ENCODE measurements at regions not wholly inside any gene's neighbourhood (a gene's known extent, or its start where the extent isn't known, plus 50 kb on each side); places are given as distances from the start of the nearest gene placed in this dataset.

DNA sequence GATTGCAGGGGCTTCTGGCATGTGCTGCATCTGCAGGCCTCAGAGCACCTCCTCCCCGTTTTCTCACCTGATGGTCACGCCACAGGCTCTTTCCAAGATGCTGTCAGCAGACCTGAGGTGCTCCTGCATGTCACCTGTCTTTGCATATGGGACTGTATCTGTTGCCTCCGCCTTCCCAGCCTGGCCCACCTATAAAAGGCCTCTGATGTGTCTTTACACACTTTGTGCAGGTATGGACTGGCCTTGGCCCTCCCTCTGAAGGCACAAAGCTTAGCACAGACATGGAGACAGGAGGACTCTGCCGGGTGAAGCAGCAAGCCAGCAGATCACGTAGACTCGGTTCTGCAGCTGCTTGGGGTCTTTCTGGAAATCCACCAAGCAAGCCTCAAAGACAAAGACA, 220.9 kb upstream of the PPP2R2D start:
- no peak for DNase-seq

DNA sequence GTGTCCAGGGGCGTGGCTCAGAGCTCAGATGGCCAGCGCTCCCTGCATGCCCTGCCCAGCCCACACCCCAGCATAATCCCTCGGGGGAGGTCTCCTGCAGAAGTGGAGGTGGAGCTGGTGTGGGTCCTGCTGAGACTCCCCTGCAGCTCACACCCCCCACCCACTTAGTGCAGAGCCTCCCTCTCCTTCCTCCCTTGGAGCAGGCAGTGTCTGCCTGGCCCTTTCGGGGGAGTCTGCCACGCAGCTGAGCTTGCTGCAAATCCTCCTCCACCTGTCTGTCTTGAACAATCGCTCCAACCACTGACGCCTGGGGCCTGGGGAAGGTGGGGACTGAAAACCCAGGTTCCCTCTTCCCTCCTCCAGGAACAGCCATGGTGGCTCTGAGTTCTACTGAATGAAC, 219.7 kb upstream of the PPP2R2D start:
- DNase-seq, result no peak

DNA sequence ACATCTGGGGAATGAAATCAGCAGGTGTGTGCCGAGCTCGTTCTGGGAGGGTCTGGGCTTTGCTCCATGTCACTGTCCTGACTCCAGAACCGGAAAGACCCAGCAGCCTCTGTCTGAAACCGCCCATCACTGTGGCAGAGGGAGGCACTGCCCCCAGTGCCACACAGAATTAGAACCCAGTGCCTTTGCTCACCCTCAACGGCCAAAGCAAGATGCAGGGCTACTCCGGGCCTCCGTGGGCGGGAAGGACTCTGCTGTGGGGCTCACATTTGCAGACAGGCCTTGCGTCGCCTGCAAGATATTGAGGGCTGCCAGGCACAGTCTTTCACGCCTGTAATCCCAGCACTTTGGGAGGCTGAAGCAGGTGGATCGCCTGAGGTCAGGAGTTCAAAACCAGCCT, 219.2 kb upstream of the PPP2R2D start:
- no peak for DNase-seq

DNA sequence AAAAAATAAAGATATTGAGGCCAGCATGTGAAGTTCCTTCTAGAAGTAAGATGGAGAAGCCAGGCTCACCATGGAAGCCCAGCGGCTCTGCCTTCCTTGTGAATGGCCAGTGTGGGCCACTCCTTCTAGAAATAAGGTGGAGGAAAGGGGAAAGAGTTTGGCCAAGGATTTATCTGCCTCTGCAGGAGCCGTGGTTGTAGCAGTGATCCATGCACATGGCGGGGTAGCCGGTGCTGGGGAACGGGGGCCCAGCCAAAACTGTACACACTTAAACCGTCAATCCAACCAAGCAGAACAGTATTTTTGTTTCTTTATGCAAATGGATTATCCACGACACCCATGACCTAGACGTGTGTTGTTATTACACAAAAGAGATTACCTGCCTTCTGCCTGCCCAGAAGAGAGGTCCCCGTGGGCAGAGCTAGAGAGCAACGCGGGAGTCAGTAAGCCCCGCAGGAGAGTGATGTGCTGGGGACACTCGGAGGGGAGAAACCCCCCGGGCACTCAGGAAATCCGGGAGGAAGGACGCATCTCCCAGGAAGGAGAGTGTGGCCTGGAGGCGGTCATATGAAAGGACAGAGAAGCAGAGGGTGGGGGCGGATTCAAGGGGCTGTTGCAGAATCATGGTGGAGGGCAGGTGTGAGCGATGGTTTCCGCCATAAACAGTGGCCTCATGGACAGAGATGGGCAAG, 218.4 kb upstream of the PPP2R2D start:
- DNase-seq, result no peak

DNA sequence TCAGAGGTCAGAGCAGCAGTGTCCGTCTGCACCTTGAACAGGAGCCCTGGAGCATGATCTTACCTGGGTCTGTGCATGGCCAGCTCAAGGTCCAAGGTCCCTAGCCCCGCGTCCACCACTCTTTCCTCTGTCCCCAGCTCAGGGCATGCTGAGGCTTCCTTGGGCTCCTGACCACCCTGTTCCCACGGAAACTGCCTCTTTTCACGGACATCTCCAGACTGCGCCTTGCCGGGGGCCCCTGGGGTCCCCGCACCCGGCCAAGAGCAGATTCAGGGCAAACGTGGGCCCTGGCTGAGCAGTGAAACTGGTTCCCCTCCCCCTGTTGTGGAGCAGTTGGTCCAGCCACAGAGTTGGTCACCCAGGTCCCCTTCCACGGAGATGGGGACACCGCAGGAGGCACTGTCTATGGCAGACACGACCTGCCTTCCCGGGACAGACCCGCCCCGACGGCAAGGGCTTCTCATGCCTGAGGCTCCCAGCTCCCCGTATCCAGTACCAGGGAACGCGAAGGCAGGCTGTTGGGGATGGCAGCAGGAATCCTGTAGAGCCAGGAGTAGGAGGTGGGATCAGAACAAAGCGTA, 217.4 kb upstream of the PPP2R2D start:
- no peak for DNase-seq

DNA sequence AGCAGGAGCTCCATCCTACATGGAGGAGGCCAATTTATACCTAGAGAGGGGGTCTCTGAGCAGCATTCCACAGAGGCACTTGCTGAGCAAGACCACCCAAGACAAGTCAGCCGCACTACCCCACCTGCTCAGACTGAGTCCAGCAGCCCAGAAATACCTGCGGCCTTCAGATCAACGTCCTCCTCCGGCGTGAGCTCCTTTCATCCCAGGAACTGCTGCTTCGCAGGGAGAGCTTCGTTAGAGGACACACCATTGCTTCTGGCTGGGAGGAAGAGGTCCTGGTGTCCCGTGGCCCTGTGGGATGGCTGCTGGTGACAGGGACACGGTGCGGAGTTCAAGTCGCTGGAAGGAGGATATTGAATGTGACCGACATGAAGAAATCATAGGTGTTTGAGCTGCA, 216.9 kb upstream of the PPP2R2D start:
- DNase-seq, result no peak

DNA sequence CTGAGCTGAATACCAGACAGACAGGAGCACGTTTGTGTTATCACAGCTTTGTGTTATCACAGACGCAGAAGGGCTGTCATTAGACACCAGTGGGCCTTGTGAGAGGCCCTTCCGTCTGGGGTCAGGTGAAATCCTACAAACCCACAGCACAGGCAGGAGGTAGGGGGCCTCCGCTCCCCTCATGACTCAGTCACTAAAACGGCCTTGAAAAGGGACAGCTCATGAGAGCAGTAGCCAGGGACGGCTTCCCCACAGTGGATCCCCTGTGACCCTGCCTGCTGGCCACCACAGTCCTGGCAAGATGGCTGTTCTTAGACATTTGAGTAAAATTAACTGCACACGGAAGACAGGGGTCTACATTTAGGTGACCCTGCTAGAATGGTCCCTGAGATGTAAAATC, 215.8 kb upstream of the PPP2R2D start:
- DNase-seq, result no peak

DNA sequence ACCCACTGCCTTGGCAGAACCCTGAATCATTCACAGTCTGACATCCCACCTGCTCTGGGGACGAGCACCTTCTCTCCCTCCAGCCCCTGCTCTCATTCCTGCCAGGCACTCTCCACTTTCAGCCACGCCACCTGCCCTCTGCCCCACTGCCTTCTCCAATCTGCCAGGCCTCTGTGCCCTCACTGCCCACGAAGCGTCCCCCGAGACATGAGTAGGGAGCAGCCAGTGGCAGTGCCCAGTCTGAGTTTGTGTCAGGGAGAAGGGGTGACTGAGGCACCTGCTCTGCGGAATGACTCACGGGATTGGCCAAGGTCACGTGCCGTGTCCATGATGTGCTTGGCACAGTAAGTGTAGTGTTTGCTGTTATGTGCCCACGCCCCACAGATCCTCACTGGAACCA, 215.2 kb upstream of the PPP2R2D start:
- no peak for DNase-seq

DNA sequence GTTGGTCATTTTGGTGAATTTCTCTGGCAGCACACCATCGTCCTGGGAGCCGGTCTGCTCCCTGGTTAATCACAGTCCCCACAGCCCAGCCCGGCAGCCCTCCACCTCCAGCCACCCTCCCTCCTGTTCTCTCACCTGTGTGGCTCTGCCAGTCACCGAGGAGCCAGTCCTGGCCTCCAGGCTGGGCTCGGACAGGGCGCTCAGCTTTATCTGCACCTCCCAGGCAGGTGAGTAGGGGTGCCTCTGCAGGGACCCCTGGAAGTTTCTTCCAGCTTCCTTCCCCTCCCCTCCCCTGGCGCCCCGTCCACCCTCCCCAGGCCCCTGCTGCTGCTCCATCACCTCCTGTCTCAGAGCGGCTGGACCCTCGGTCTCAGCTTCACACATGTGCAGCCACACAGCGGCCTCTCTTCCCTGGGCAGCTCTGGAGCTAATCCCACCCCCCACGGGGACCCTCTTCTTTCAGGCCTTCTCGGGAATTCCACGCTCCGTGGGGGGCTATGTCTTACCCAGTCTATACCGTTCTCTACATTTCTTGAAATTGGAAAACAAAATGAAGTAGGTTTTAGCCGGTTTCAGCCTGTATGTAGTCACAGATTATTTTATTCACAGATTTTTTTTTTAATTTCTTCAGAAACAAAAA, 213.9 kb upstream of the PPP2R2D start:
- no peak for DNase-seq

DNA sequence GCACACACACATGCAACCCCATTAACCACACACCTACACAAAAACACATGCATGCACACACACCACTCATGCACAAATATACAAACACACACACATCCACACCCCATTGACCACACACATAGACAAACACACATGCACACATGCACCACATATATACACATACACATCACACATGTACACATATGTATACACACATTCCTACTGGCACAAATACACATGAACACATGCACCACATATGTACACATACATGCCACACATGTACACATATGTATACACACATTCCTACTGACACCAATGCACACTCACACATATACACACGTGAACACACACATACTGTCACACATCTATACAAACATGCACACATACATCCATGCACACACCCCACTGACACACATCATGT, 212.5 kb upstream of the PPP2R2D start:
- no peak for DNase-seq

DNA sequence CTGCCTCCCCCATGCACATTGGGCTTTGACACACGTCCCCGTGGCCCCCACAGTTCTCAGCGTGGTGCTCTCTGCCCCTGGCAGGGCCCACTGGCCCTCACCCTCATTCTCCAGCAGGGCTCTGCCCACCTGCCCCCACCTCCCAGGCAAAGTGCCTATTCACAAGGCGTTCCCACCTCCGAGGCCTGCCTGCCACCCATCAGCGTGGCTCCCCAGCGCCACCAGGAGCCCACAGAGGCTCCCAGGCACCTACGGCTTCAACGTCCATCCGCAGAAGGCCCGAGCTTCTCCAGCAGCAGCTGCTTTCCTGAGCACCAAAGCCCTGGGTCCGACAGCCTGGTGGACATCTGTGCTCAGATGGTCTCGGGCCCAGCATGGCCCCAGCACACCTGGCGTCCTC, 211.8 kb upstream of the PPP2R2D start:
- DNase-seq, result no peak

DNA sequence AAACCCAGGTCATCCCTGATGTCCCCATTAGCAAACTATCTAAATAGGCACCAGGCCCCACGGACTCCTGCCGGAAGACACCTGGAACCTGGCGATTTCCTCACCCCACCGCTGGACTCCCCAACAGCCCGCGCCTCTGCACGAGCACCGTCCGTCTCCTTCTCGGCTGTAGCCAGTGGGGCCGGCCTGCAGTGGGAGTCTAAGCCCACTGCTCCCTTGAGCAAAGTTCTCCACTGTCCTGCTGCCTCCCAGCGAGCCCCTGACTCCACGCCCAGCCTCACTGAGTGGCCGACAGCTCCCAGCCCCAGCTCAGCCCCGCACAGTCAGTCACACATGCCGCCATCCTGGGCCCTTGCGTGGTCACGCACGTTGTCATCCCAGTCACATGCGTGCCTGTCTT, 211.3 kb upstream of the PPP2R2D start:
- no peak for DNase-seq

DNA sequence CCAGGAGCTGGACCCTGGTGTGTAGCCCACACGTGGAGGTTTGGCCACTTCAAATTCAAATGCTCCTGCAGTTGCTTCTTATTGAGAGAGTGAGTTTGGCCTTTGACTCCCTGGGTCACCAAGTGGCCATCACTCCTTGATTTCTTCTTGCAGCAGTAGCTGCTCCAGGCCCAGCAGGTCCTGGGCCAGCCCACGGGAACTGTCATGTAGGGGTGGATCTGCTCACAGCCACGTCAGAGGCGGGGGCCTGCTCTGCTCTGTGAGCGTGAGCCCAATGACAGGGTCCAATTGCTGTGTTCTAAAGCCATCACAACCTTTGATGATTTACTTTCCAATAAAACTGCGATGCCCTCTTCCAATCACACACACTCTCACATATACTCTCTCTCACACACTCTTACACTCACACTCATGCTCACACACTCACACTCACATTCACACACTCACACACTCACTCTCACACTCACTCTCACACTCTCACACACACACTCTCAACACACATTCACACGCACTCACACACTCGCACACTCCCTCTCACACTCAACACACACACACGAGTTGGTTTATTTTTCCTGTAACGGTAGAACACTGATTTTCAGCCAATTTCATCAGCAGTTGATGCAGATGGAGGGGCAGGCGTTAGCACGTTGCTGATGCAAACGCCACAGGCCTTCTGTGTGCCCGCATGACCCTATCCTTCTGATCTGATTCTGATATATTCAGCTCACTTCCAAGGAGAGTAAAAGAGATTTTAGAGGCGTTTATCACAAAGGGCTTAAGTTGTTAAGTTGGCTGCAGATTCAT, 210.7 kb upstream of the PPP2R2D start:
- DNase-seq, result no peak

DNA sequence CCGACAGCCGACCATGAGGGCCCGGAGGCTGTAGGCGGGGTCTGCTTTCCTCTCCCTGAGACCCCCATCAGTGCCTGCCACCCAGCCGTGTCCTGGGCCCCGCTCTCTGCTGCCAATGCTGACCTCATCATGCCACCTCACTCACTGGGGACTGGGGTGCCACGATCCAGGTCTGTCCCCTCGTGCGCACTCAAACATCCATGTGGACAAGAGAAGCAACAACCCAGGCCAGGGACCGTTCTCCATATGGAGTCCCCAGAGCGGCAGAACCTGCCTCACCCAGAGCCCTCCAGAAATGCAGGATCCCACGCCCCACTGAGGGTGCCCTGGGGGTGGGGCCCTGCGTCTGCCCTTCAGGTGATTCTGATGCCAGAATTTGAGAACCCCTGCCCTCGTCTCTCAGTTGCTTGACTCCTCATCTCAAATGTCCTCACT, 210.0 kb upstream of the PPP2R2D start:
- no peak for DNase-seq

DNA sequence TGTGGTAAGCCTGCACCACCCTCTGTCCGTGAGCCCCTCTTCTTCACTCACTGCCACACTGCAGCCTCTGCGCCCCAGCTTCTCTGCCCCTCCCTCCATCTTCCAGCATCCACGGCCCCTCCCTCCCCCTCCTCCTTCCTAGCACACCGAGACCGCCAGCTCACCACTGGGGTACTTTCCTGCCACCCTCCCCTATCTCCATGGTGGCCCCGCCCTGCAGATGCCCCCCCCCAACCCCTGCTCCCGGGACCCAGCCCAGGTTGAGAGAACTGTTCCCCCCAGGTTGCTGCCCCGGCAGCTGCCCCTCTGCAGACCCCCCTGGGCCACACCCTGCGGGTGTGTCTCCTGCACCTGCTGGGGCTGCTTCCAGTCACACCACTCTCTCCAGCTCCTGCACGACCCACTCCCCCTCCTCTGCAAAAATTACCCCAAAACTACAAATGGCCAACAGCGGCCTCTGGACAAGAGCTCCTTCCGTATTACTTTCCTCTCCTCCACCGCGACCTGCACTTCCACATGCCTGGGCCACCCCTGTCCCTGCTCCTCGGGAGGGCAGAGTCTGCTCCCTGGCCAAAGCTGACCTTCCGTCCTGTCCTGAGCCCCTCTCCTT, 209.2 kb upstream of the PPP2R2D start:
- no peak for DNase-seq

DNA sequence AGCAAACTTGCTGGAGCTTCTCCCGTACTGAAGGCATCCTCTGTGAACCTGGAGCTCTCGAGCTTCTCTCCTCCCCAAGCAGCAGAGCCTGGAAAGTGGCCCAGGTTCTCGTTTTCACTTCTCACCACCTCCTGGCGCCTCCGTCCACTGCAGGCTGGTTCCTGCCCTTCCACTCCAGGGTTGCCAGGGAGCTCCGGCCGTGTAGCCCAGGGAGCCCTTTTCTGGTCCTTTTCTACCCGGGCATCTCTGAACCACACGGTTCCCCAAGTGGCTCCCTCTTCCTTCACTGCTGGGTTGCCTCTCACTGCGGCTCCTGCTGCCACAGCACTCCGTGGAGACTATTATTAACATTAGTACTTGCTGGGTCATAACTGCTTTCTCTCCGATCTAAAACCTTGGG, 208.6 kb upstream of the PPP2R2D start:
- no peak for DNase-seq

DNA sequence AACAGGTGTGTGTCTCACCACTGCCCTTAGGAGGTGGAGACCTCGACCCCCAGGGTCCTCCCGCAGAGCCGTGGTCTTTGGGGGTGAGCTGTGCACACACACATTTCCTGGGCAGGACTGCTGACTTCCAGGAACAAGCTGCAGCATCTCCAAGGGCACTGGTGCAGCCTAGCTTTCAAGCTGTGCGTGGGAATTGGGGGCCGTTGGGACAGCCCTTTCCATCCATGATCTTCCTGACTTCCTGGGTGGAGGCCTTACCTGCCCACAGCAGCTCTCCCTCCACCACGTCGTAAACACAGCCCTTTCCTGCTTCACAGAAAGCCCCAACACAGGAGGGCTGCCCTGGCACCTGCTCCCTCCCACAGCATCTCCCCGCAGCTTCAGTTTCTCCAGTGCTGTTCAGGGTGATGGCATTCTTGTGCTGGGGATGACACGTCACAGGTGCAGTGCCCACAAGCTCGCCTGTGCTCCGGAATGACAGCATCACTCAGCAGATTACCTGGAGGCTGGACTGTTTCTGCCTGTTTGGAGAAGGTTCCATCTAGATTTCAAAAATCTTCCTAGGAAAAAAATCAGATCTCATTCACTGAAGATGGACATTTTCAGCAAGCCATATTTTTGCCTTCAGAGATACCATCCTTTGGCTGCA, 208.0 kb upstream of the PPP2R2D start:
- no peak for DNase-seq

DNA sequence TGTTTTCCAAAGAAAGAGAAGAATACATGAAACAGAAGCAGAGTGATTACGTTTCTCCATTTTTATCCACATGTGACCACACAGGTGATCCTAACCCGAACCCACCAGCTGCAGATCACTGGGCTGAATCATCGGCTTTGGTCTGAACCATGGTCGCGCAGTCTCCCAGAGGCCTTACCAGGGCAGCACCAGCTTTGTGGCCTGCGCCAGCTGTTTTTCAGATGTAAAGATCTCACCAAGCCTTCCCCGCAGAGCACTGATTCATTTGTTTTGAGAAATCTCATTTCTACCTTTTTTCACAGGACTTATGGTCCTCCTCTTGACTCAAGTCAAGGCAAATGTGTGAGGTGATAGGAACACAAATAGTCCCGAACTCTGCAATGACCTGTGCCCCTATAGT, 207.0 kb upstream of the PPP2R2D start:
- no peak for DNase-seq

DNA sequence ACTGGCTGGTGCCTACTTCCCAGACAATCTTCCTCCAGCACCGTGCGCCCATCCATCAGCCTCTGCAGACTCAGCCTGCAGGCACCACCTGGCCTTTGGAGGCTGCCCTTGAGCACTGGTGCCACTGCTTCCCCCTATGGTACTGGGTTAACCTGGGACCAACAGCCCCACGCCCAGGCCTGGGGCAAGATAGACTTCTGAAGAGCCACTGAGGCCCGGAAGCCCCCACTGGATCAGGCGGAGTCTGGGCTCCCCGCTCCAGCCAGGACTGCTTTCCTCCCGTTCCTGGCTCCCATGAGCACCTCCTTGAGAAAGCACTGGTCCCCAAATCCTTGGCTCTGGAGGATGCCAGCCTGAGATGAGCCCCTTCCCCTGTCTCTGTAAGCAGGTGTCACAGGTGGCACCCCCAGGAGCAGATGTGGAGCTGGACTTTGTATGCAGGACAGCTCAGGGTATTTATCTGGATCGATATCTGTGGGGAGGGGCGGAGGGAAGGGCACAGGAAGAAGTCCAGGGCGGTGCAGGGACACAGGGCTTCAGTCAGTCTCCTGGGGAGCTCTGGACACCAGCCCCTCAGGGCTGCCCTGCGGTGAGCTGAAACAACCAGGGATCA, 206.5 kb upstream of the PPP2R2D start:
- no peak for DNase-seq

DNA sequence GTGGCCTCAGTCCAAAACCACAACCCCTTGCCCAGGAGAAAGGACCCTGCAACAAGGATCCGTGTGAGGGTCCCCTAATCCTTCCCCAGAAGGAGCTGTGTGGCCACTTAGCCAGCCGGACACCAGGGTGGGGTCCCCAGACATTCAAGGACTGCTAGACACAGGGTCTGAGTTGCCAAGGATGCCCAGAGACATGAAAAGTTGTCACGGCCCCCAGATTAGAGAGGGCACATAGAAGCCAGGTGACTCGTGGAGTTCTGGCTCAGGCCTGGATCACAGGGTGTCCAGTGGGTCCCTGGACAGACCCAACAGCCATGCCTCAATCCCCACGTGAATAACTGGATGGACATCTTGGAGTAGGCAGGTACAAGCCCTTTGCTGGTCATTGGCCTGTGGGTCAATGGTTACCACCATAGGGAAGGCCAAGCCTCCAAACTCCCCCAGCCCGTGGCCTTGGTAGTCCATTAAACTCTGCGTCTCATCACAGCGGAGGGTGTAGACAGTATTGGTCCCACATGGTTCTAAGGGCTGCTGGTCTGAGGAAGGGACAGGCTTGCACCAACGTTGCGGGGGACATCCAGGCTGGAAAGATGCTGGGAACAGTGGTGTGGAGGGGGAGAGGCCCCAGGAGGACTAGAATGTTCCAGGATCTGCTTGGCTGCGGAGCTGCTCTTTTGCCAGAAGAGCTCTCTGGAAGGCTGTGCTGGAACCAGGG, 205.9 kb upstream of the PPP2R2D start:
- DNase-seq, result no peak

DNA sequence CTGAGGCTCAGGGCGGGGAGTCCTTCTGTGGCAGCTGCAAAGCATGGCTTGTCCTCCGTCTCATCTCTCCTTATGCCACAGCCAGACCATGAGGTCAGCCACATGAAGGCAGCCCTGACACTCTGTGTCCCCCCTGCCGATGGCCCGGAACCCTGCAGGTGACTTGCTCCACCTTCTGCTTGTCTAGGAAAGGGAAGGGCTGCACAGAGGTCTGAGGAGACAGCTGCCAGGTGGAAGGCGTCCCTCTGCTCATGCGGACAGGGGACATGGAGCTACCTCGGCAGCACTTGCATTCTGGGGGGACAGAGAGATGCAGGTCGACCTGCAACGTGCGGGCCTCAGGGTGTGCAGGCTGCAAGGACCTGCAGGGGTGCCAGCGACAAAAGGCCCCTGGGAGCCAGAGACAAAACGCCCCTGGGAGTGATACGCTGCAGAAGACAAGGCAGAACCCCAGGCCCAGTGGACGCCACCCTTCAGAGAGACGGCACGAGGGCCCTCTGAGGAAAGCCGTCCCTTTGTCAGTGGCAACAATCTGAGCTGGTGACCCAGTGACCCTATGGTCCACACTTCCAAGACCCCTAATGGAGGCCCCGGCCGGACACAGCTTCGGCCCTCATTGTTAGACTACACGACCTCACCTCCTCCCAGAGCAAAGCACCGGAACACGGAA, 205.2 kb upstream of the PPP2R2D start:
- DNase-seq, result no peak

Data from NCI-H2081 (cell line).